Peyer's patch (tissue), 4 donors: ENCODE measurements at regions not wholly inside any gene's neighbourhood (a gene's known extent, or its start where the extent isn't known, plus 50 kb on each side); places are given as distances from the start of the nearest gene placed in this dataset.
"Not testable (repeated sequence)": the region's sequence is repeated elsewhere in the genome, so short reads cannot be mapped to it uniquely, and the experiment has no call there.

Experiments used
- DNase-seq, 3 donors: peaks; one replicate each; pipeline ENCODE4 v3.0.0-alpha.2; 2017 to 2019
- H3K27ac ChIP-seq, 4 donors: fragments of 200-600 bp; sonication (generic); one replicate each; pipeline ENCODE4 v1.5.1; 2016 to 2019
- H3K27me3 ChIP-seq, 2 donors: fragments of 200-600 bp; sonication (generic); one replicate each; pipeline ENCODE4 v1.5.1; 2019
- H3K36me3 ChIP-seq, 3 donors: fragments of 200-600 bp; sonication (generic); one replicate each; pipeline ENCODE4 v1.5.1; 2016 to 2019
- H3K4me1 ChIP-seq, 4 donors: fragments of 200-600 bp; sonication (generic); one replicate each; pipeline ENCODE4 v1.5.1; 2016 to 2019
- H3K4me3 ChIP-seq, 4 donors: fragments of 200-600 bp; sonication (generic); 1 replicate in 3 of 4; 2 replicates in 1 of 4; pipeline ENCODE4 v1.5.1; 2016 to 2019; ENCODE audit warnings: mild to moderate bottlenecking in 1 of 4
- H3K9me3 ChIP-seq, 4 donors: fragments of 200-600 bp; sonication (generic); one replicate each; pipeline ENCODE4 v1.5.1; 2016 to 2019; ENCODE audit warnings: mild to moderate bottlenecking in 1 of 4
- POLR2A ChIP-seq, 2 donors: fragments of 450-650 bp; IDR thresholded peaks; one replicate each; pipeline ENCODE4 v1.5.1; 2017; ENCODE audit warnings: antibody characterized with exemption in 2 of 2, mild to moderate bottlenecking in 2 of 2, moderate library complexity in 2 of 2
- TF ChIP-seq, protein P1 (sequence below), 6 experiments: fragments of 450-650 bp in 4 of 6; fragments of 200-600 bp in 2 of 6; sonication (generic) in 1 of 6; IDR thresholded peaks; one replicate each; pipeline ENCODE4 v1.5.1; 2017 to 2019; ENCODE audit warnings: antibody characterized with exemption in 6 of 6, mild to moderate bottlenecking in 3 of 6, moderate library complexity in 1 of 6

GRCh38 chr13:65929436-65929835 lies 1300.7 kb downstream of the PCDH9 start:
- no peaks in the 10 kb centered on the region for H3K36me3 ChIP-seq
- TF ChIP-seq POLR2A (IDR thresholded peaks at IDR 0.05): no peak
- TF ChIP-seq, protein P1, sequence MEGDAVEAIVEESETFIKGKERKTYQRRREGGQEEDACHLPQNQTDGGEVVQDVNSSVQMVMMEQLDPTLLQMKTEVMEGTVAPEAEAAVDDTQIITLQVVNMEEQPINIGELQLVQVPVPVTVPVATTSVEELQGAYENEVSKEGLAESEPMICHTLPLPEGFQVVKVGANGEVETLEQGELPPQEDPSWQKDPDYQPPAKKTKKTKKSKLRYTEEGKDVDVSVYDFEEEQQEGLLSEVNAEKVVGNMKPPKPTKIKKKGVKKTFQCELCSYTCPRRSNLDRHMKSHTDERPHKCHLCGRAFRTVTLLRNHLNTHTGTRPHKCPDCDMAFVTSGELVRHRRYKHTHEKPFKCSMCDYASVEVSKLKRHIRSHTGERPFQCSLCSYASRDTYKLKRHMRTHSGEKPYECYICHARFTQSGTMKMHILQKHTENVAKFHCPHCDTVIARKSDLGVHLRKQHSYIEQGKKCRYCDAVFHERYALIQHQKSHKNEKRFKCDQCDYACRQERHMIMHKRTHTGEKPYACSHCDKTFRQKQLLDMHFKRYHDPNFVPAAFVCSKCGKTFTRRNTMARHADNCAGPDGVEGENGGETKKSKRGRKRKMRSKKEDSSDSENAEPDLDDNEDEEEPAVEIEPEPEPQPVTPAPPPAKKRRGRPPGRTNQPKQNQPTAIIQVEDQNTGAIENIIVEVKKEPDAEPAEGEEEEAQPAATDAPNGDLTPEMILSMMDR (IDR thresholded peaks at IDR 0.05): no peak
- H3K27ac ChIP-seq: no peak overlapping the region
- no peaks in the 10 kb centered on the region for H3K4me1 ChIP-seq
- no peaks in the 10 kb centered on the region for H3K9me3 ChIP-seq
- H3K4me3 ChIP-seq: no peak overlapping the region
- no peaks in the 10 kb centered on the region for H3K27me3 ChIP-seq
- DNase-seq: no peak

DNA sequence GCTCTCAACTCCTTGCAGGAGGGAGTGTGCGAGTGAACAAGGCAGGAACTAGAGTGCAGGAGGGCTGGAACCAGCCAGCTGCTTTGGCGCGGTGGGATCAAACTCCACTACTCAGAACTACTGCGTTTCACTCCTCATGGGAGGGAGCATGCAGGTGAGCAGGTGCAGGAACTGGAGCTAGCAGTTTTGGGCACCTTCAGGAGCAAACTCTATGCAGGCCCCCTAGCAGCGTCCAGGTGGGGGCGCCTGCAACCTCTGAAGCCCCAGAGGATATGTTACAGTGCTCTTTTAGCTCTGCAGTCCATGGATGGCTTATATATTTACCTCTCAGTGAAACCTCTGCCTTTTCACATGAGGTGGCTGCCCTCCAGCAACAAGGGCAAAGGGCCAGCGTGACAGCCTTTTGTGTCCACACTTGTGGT lies 1303.4 kb downstream of the PCDH9 start:
- H3K9me3 ChIP-seq: no peaks in the 10 kb centered on the region
- TF ChIP-seq, protein P1 (IDR thresholded peaks at IDR 0.05): no peak
- no peak for TF ChIP-seq POLR2A (IDR thresholded peaks at IDR 0.05)
- no peak overlapping the region for H3K4me3 ChIP-seq
- H3K36me3 ChIP-seq: no peaks in the 10 kb centered on the region
- no peaks in the 10 kb centered on the region for H3K4me1 ChIP-seq
- no peak for DNase-seq
- no peaks in the 10 kb centered on the region for H3K27me3 ChIP-seq
- no peak overlapping the region for H3K27ac ChIP-seq

- H3K27me3 ChIP-seq, DNase-seq, H3K4me1 ChIP-seq, H3K36me3 ChIP-seq, H3K4me3 ChIP-seq, H3K9me3 ChIP-seq, H3K27ac ChIP-seq: not testable (repeated sequence)
Measured at GRCh38 chr13:65922846-65923245, 1307.3 kb downstream of the PCDH9 start.

DNA sequence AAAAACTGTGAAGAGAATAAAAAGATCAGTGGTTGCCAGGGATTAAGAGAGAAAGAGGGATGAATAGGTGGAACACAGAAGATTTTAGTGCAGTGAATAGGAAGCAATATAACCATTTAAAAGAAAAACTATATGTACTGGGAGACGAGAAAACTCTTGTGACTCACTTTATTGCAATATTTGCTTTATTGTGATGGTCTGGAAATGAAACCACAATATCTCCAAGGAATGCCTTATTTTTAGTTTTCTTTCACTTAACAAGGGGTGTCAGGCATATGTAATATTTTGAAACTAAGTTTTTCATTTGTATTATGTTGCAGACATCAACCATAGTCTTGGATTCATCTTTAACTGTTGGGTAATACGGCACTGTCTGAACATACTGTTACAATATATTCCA lies 1308.2 kb downstream of the PCDH9 start:
- Histone ChIP-seq H3K9me3 (no peaks in the 10 kb centered on the region), H3K36me3 (no peaks in the 10 kb centered on the region), H3K27me3 (no peaks in the 10 kb centered on the region), H3K4me1 (no peaks in the 10 kb centered on the region), H3K27ac (no peak overlapping the region), H3K4me3 (no peak overlapping the region)
- no peak for DNase-seq
- TF ChIP-seq, protein P1 (IDR thresholded peaks at IDR 0.05): no peak
- TF ChIP-seq POLR2A (IDR thresholded peaks at IDR 0.05): no peak

DNA sequence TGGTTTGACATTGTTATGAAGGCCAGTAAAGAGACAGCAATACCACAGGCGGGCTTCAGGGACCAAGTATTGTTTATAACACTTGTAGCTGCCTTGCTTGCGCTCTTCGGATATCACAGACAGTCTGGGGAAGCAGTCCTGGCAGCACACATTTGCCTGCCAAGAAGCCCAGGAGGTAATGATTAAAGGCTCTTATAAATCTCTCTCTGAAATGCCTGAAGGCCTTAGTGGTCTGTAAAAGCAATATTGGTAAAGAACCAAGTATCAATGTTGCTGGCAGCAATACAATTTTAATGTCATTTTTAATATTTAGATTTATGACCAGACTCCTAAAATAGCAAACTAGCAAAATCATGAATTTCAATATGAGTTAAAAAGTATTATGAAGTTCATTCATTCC lies 1312.4 kb downstream of the PCDH9 start:
- Histone ChIP-seq H3K9me3 (no peaks in the 10 kb centered on the region), H3K36me3 (no peaks in the 10 kb centered on the region), H3K4me3 (no peak overlapping the region), H3K4me1 (no peaks in the 10 kb centered on the region), H3K27ac (no peak overlapping the region), H3K27me3 (no peaks in the 10 kb centered on the region)
- no peak for TF ChIP-seq POLR2A (IDR thresholded peaks at IDR 0.05)
- TF ChIP-seq, protein P1 (IDR thresholded peaks at IDR 0.05): no peak
- no peak for DNase-seq

GRCh38 chr13:65915195-65915594 lies 1314.9 kb downstream of the PCDH9 start:
- no peak overlapping the region for H3K4me3 ChIP-seq
- H3K27me3 ChIP-seq: no peaks in the 10 kb centered on the region
- no peaks in the 10 kb centered on the region for H3K36me3 ChIP-seq
- no peak overlapping the region for H3K27ac ChIP-seq
- no peak for TF ChIP-seq POLR2A (IDR thresholded peaks at IDR 0.05)
- TF ChIP-seq, protein P1 (IDR thresholded peaks at IDR 0.05): no peak
- no peak for DNase-seq
- H3K4me1 ChIP-seq: no peaks in the 10 kb centered on the region
- H3K9me3 ChIP-seq: no peaks in the 10 kb centered on the region
